ENCODE measurements at regions not wholly inside any gene's neighbourhood (a gene's known extent, or its start where the extent isn't known, plus 50 kb on each side); places are given as distances from the start of the nearest gene placed in this dataset.

GRCh38 chr20:11646359-11646758, 271.3 kb upstream of the BTBD3 start:
- H3K4me3 ChIP-seq (ENCODE audit: control insufficient read depth, low read depth, low read length), result no peak overlapping the region
- no peak for DNase-seq (ENCODE audit: low read depth)
- TF ChIP-seq CTCF (conservative IDR thresholded peaks at IDR 0.05; ENCODE audit: control insufficient read depth, insufficient read depth, low read depth, low read length), result no peak

- no peak for TF ChIP-seq CTCF (conservative IDR thresholded peaks at IDR 0.05; ENCODE audit: control insufficient read depth, insufficient read depth, low read depth, low read length)
- H3K4me3 ChIP-seq (ENCODE audit: control insufficient read depth, low read depth, low read length), result no peak overlapping the region
- DNase-seq (ENCODE audit: low read depth), result no peak
These were observed 267.1 kb upstream of the BTBD3 start for GRCh38 chr20:11650566-11650965.

- no peak overlapping the region for H3K4me3 ChIP-seq (ENCODE audit: control insufficient read depth, low read depth, low read length)
- no peak for TF ChIP-seq CTCF (conservative IDR thresholded peaks at IDR 0.05; ENCODE audit: control insufficient read depth, insufficient read depth, low read depth, low read length)
- DNase-seq (ENCODE audit: low read depth), result no peak
These were observed 266.6 kb upstream of the BTBD3 start for GRCh38 chr20:11651138-11651537.

- no peak for DNase-seq (ENCODE audit: low read depth)
- TF ChIP-seq CTCF (conservative IDR thresholded peaks at IDR 0.05; ENCODE audit: control insufficient read depth, insufficient read depth, low read depth, low read length), result no peak
- H3K4me3 ChIP-seq (ENCODE audit: control insufficient read depth, low read depth, low read length), result no peak overlapping the region
These were observed 266.0 kb upstream of the BTBD3 start for GRCh38 chr20:11651647-11652046.

- TF ChIP-seq CTCF (conservative IDR thresholded peaks at IDR 0.05; ENCODE audit: control insufficient read depth, insufficient read depth, low read depth, low read length), result no peak
- DNase-seq (ENCODE audit: low read depth), result no peak
- no peak overlapping the region for H3K4me3 ChIP-seq (ENCODE audit: control insufficient read depth, low read depth, low read length)
These were observed 265.6 kb upstream of the BTBD3 start for GRCh38 chr20:11652128-11652527.

- DNase-seq (ENCODE audit: low read depth), result no peak
- TF ChIP-seq CTCF (conservative IDR thresholded peaks at IDR 0.05; ENCODE audit: control insufficient read depth, insufficient read depth, low read depth, low read length), result no peak
- H3K4me3 ChIP-seq (ENCODE audit: control insufficient read depth, low read depth, low read length), result no peak overlapping the region
These were observed 262.9 kb upstream of the BTBD3 start for GRCh38 chr20:11654766-11655165.

- TF ChIP-seq CTCF (conservative IDR thresholded peaks at IDR 0.05; ENCODE audit: control insufficient read depth, insufficient read depth, low read depth, low read length), result no peak
- DNase-seq (ENCODE audit: low read depth), result no peak
- H3K4me3 ChIP-seq (ENCODE audit: control insufficient read depth, low read depth, low read length), result no peak overlapping the region
These were observed 257.0 kb upstream of the BTBD3 start for GRCh38 chr20:11660673-11661072.

All from fibroblast of mammary gland (primary cell).